ENCODE measurements at regions not wholly inside any gene's neighbourhood (a gene's known extent, or its start where the extent isn't known, plus 50 kb on each side); places are given as distances from the start of the nearest gene placed in this dataset.

DNA sequence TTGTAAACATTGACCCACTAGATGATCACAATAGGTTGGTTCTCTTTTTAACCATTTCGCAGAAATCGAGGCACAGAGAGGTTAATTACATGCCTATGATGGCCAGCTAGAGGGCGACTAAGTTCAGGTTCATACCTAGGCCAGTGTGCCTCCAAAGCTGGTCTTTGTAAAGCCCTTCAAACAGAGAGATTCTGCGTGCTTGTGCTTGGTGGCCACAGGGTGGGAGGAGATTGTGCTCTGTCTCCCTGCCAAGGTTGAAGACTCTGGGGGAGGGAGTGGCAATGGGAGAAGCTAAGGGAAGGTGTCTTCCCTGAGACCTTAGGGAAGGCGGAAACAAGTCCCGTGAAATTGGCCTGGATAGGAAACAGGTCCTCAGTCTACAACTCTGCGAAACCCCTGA lies 59.1 kb upstream of the RBM15 start:
- TF ChIP-seq, protein P1, sequence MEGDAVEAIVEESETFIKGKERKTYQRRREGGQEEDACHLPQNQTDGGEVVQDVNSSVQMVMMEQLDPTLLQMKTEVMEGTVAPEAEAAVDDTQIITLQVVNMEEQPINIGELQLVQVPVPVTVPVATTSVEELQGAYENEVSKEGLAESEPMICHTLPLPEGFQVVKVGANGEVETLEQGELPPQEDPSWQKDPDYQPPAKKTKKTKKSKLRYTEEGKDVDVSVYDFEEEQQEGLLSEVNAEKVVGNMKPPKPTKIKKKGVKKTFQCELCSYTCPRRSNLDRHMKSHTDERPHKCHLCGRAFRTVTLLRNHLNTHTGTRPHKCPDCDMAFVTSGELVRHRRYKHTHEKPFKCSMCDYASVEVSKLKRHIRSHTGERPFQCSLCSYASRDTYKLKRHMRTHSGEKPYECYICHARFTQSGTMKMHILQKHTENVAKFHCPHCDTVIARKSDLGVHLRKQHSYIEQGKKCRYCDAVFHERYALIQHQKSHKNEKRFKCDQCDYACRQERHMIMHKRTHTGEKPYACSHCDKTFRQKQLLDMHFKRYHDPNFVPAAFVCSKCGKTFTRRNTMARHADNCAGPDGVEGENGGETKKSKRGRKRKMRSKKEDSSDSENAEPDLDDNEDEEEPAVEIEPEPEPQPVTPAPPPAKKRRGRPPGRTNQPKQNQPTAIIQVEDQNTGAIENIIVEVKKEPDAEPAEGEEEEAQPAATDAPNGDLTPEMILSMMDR (IDR thresholded peaks at IDR 0.05; ENCODE audit: insufficient read depth, low read length), result no peak
- no peak for TF ChIP-seq GABPA (IDR thresholded peaks at IDR 0.05; ENCODE audit: low read depth)
- TF ChIP-seq POLR2AphosphoS5 (IDR thresholded peaks at IDR 0.05; ENCODE audit: low read depth), result no peak
- TF ChIP-seq, protein P2, sequence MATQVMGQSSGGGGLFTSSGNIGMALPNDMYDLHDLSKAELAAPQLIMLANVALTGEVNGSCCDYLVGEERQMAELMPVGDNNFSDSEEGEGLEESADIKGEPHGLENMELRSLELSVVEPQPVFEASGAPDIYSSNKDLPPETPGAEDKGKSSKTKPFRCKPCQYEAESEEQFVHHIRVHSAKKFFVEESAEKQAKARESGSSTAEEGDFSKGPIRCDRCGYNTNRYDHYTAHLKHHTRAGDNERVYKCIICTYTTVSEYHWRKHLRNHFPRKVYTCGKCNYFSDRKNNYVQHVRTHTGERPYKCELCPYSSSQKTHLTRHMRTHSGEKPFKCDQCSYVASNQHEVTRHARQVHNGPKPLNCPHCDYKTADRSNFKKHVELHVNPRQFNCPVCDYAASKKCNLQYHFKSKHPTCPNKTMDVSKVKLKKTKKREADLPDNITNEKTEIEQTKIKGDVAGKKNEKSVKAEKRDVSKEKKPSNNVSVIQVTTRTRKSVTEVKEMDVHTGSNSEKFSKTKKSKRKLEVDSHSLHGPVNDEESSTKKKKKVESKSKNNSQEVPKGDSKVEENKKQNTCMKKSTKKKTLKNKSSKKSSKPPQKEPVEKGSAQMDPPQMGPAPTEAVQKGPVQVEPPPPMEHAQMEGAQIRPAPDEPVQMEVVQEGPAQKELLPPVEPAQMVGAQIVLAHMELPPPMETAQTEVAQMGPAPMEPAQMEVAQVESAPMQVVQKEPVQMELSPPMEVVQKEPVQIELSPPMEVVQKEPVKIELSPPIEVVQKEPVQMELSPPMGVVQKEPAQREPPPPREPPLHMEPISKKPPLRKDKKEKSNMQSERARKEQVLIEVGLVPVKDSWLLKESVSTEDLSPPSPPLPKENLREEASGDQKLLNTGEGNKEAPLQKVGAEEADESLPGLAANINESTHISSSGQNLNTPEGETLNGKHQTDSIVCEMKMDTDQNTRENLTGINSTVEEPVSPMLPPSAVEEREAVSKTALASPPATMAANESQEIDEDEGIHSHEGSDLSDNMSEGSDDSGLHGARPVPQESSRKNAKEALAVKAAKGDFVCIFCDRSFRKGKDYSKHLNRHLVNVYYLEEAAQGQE (IDR thresholded peaks at IDR 0.05; ENCODE audit: insufficient replicate concordance, low read depth), result no peak
